H1 (cell line): ENCODE measurements at regions not wholly inside any gene's neighbourhood (a gene's known extent, or its start where the extent isn't known, plus 50 kb on each side); places are given as distances from the start of the nearest gene placed in this dataset.

Experiments used
- CTCF ChIA-PET: fragments of 300-600 bp; sonication (Branson Sonifier 250); formaldehyde crosslinking; loops from one replicate; lab custom pipeline; 2021; ENCODE audit not compliant: partially characterized antibody; lab: Charles Lee
- POLR2A ChIA-PET: fragments of 300-600 bp; sonication (Branson Sonifier 250); formaldehyde crosslinking; loops from one replicate; lab custom pipeline; 2021; ENCODE audit warnings: inconsistent platforms; ENCODE audit not compliant: partially characterized antibody; lab: Charles Lee
- DNase-seq, 2 experiments: peaks; one replicate each; pipeline versions ENCODE4 v3.0.0 to v3.0.0-alpha.2; 2010 to 2022; ENCODE audit warnings: low spot score in 2 of 2, low read depth in 1 of 2, mixed read lengths in 1 of 2
- FAIRE-seq: peaks from 2 replicates; lab custom pipeline; 2011; peaks lifted over from hg19 to GRCh38; lab: Jason Lieb, UNC
- H2AFZ ChIP-seq: 2 replicates; pipeline ENCODE4 v1.8.1; 2012; ENCODE audit warnings: low read length, inconsistent platforms
- H2AK5ac ChIP-seq: 2 replicates; pipeline ENCODE4 v1.6.1; 2013; ENCODE audit warnings: low read depth, low read length
- H2BK120ac ChIP-seq: replicated peaks from 2 replicates; pipeline ENCODE3; 2013; ENCODE audit warnings: low read depth, low read length, inconsistent platforms
- H2BK12ac ChIP-seq: 2 replicates; pipeline ENCODE4 v1.6.1; 2013; ENCODE audit warnings: low read depth, low read length
- H2BK15ac ChIP-seq: 2 replicates; pipeline ENCODE4 v1.6.1; 2013; ENCODE audit warnings: low read length
- H2BK20ac ChIP-seq: 2 replicates; pipeline ENCODE4 v1.6.1; 2013; ENCODE audit warnings: low read length
- H2BK5ac ChIP-seq: 2 replicates; pipeline ENCODE4 v1.6.1; 2013; ENCODE audit warnings: low read depth, low read length
- H3K14ac ChIP-seq: 2 replicates; pipeline ENCODE4 v1.6.1; 2013; ENCODE audit warnings: inconsistent platforms; ENCODE audit not compliant: insufficient read length
- H3K18ac ChIP-seq: 2 replicates; pipeline ENCODE4 v1.6.1; 2013; ENCODE audit warnings: low read length; ENCODE audit errors: extremely low read depth
- H3K23ac ChIP-seq: 2 replicates; pipeline ENCODE4 v1.6.1; 2013; ENCODE audit warnings: inconsistent platforms; ENCODE audit not compliant: insufficient read length
- H3K23me2 ChIP-seq: 2 replicates; pipeline ENCODE4 v1.6.1; 2013; ENCODE audit warnings: low read depth, low read length
- H3K27ac ChIP-seq: 2 replicates; pipeline ENCODE4 v1.6.1; 2011; ENCODE audit warnings: low read depth, low read length, inconsistent platforms
- H3K27me3 ChIP-seq, 4 experiments: replicated peaks in 1 of 4; 1 replicate in 1 of 4; 2 replicates in 3 of 4; pipeline versions ENCODE4 v1.6.1 to v1.8.1; 2011 to 2013; ENCODE audit warnings: low read length in 3 of 4, mild to moderate bottlenecking in 3 of 4, inconsistent platforms in 2 of 4, mixed read lengths in 2 of 4, moderate library complexity in 1 of 4; ENCODE audit not compliant: control insufficient read depth in 3 of 4, insufficient read depth in 3 of 4; ENCODE audit errors: extremely low read depth in 1 of 4
- H3K36me3 ChIP-seq, 4 experiments: 2 replicates each; pipeline versions ENCODE4 v1.6.1 to v1.8.1; 2011 to 2013; ENCODE audit warnings: mild to moderate bottlenecking in 4 of 4, low read length in 3 of 4, moderate library complexity in 2 of 4, control low read depth in 1 of 4, inconsistent platforms in 1 of 4; ENCODE audit not compliant: insufficient read depth in 4 of 4, control insufficient read depth in 2 of 4
- H3K4ac ChIP-seq: replicated peaks from 2 replicates; pipeline ENCODE3; 2013; ENCODE audit warnings: low read length, low read depth, mixed read lengths, inconsistent platforms; ENCODE audit not compliant: insufficient read length
- H3K4me1 ChIP-seq, 4 experiments: replicated peaks in 1 of 4; 1 replicate in 1 of 4; 2 replicates in 3 of 4; pipeline versions ENCODE4 v1.6.1 to v1.8.1; 2011 to 2013; ENCODE audit warnings: low read length in 3 of 4, inconsistent platforms in 2 of 4, mixed read lengths in 1 of 4; ENCODE audit not compliant: insufficient read depth in 4 of 4, control insufficient read depth in 3 of 4
- H3K4me2 ChIP-seq, 2 experiments: 2 replicates each; pipeline versions ENCODE4 v1.6.1 to v1.8.1; 2011 to 2013; ENCODE audit warnings: low read depth in 2 of 2, low read length in 2 of 2, control low read depth in 1 of 2, inconsistent platforms in 1 of 2, mild to moderate bottlenecking in 1 of 2; ENCODE audit not compliant: insufficient read depth in 1 of 2
- H3K4me3 ChIP-seq, 4 experiments: fragments of 200-600, 300-600 bp in 1 of 4; sonication (generic), shearing (Covaris generic), sonication (Bioruptor Twin) in 1 of 4; 2 replicates each; pipeline versions ENCODE4 v1.5.1 to v1.8.1; 2011 to 2016; ENCODE audit warnings: low read length in 4 of 4, low read depth in 3 of 4, control low read depth in 2 of 4, inconsistent platforms in 2 of 4, mild to moderate bottlenecking in 2 of 4, mixed read lengths in 1 of 4, moderate library complexity in 1 of 4; ENCODE audit not compliant: insufficient read depth in 2 of 4; ENCODE audit errors: extremely low read depth in 1 of 4
- H3K56ac ChIP-seq: replicated peaks from 2 replicates; pipeline ENCODE3; 2013; ENCODE audit warnings: low read depth, mild to moderate bottlenecking, mixed read lengths, low read length, inconsistent platforms; ENCODE audit not compliant: insufficient read length
- H3K79me1 ChIP-seq: 2 replicates; pipeline ENCODE4 v1.6.1; 2013; ENCODE audit warnings: low read depth, low read length, control low read depth
- H3K79me2 ChIP-seq, 2 experiments: 2 replicates each; pipeline versions ENCODE4 v1.6.1 to v1.8.1; 2012 to 2013; ENCODE audit warnings: low read length in 2 of 2, mild to moderate bottlenecking in 2 of 2, inconsistent platforms in 1 of 2; ENCODE audit not compliant: insufficient read depth in 2 of 2, control insufficient read depth in 1 of 2
- H3K9ac ChIP-seq, 4 experiments: replicated peaks in 1 of 4; 1 replicate in 1 of 4; 2 replicates in 3 of 4; pipeline versions ENCODE4 v1.6.1 to v1.8.1; 2011 to 2013; ENCODE audit warnings: low read depth in 3 of 4, low read length in 3 of 4, control low read depth in 2 of 4, mild to moderate bottlenecking in 2 of 4, moderate library complexity in 2 of 4, inconsistent platforms in 1 of 4; ENCODE audit errors: extremely low read depth in 1 of 4
- H3K9me3 ChIP-seq, 2 experiments: 2 replicates each; pipeline versions ENCODE4 v1.6.1 to v1.8.1; 2012 to 2013; ENCODE audit warnings: mild to moderate bottlenecking in 2 of 2, moderate library complexity in 2 of 2, control low read depth in 1 of 2, inconsistent platforms in 1 of 2, low read depth in 1 of 2, low read length in 1 of 2, mixed read lengths in 1 of 2; ENCODE audit not compliant: insufficient read depth in 2 of 2
- H4K20me1 ChIP-seq, 2 experiments: replicated peaks in 1 of 2; 2 replicates each; pipeline versions ENCODE3 to v1.8.1; 2011 to 2013; ENCODE audit warnings: inconsistent platforms in 2 of 2, low read length in 2 of 2, mild to moderate bottlenecking in 1 of 2; ENCODE audit not compliant: insufficient read depth in 2 of 2, control insufficient read depth in 1 of 2
- H4K5ac ChIP-seq: 2 replicates; pipeline ENCODE4 v1.6.1; 2013; ENCODE audit warnings: low read length, low read depth, mixed read lengths, inconsistent platforms; ENCODE audit not compliant: insufficient read length
- H4K8ac ChIP-seq: 2 replicates; pipeline ENCODE4 v1.8.0; 2013; ENCODE audit warnings: mild to moderate bottlenecking, moderate library complexity, low read length, inconsistent platforms; ENCODE audit not compliant: insufficient read depth; ENCODE audit errors: extremely low read depth
- H4K91ac ChIP-seq: replicated peaks from 2 replicates; pipeline ENCODE3; 2013; ENCODE audit warnings: low read length, mixed read lengths, inconsistent platforms; ENCODE audit not compliant: insufficient read length
- CTBP2 ChIP-seq: IDR thresholded peaks from 2 replicates; pipeline ENCODE4 v1.7.0; 2011; ENCODE audit warnings: borderline replicate concordance, mild to moderate bottlenecking, moderate library complexity, mixed read lengths, low read length; ENCODE audit not compliant: insufficient read depth, insufficient read length
- EGR1 ChIP-seq: IDR thresholded peaks from 2 replicates; pipeline ENCODE4 v1.6.1; 2011; ENCODE audit warnings: low read depth, low read length, borderline replicate concordance
- EP300 ChIP-seq, 2 experiments: IDR thresholded peaks; 1 replicate in 1 of 2; 2 replicates in 1 of 2; pipeline ENCODE4 v1.6.1; 2011 to 2012; ENCODE audit warnings: low read depth in 2 of 2, low read length in 2 of 2, mild to moderate bottlenecking in 2 of 2, borderline replicate concordance in 1 of 2, inconsistent platforms in 1 of 2, moderate library complexity in 1 of 2
- SP4 ChIP-seq: IDR thresholded peaks from 2 replicates; pipeline ENCODE4 v1.6.1; 2012; ENCODE audit warnings: low read length, inconsistent platforms
- TAF7 ChIP-seq: optimal IDR thresholded peaks from 2 replicates; pipeline ENCODE3; 2011; ENCODE audit warnings: low read depth, mild to moderate bottlenecking, inconsistent platforms, low read length, moderate library complexity, borderline replicate concordance
- TEAD4 ChIP-seq: IDR thresholded peaks from 2 replicates; pipeline ENCODE4 v1.6.1; 2012; ENCODE audit warnings: low read depth, low read length, inconsistent platforms, mixed read lengths
- WGBS, 2 experiments: shearing (Covaris generic) in 1 of 2; methylation state at CpG; one replicate each; pipeline versions ENCODE4 v1.1.6 to v1.1.7; 2013 to 2015; ENCODE audit warnings: low lambda C conversion rate in 2 of 2, mixed read lengths in 2 of 2, inconsistent platforms in 1 of 2, low coverage in 1 of 2, missing lambda C conversion rate in 1 of 2; ENCODE audit not compliant: insufficient replicate concordance in 2 of 2, insufficient coverage in 1 of 2, insufficient read length in 1 of 2; ENCODE audit errors: extremely low coverage in 1 of 2, missing lambda C conversion rate in 1 of 2; 5-methylcytosine and 5-hydroxymethylcytosine counted together

GRCh38 chr6:43887906-43888683, 118.1 kb downstream of the VEGFA start:
- Histone ChIP-seq H2BK15ac (no peak overlapping the region), H3K27ac (no peak overlapping the region), H3K79me2 (no peaks in the 10 kb centered on the region), H4K8ac (no peak overlapping the region)
- no peak for FAIRE-seq
- TF ChIP-seq TEAD4 (no peak), EGR1 (no peak), SP4 (no peak), EP300 (IDR thresholded peaks at IDR 0.05; ENCODE audit: borderline replicate concordance in 1 of 2, low read depth in 2 of 2, low read length in 2 of 2) (no peak), CTBP2 (no peak), TAF7 (no peak)
- TF ChIP-seq, all 59 proteins: peak for 0
- Histone ChIP-seq H2AK5ac (no peak overlapping the region), H2BK12ac (0 out of 2 replicates have a peak overlapping the region, but pooled peaks have one; percentile 84), H3K23me2 (peaks cover 3% of the 10 kb centered on the region; the same call in 1 of the 2 replicates), H3K4me3 (no peak overlapping the region), H3K9me3 (no peaks in the 10 kb centered on the region), H3K14ac (no peak overlapping the region), H2BK20ac (no peak overlapping the region), H3K79me1 (no peaks in the 10 kb centered on the region), H3K18ac (no peak overlapping the region; the same call in 1 of the 2 replicates), H3K9ac (no peak overlapping the region), H3K36me3 (no peaks in the 10 kb centered on the region), H2AFZ (no peak overlapping the region), H3K4me2 (no peak overlapping the region), H4K5ac (no peak overlapping the region), H2BK5ac (no peak overlapping the region), H3K27me3 (peaks cover 0 to 11% (median 4%) of the 10 kb centered on the region in 4 experiments; a peak in 5 of 7 replicates), H2BK120ac (no peak overlapping the region), H3K4me1 (peaks cover 2 to 14% (median 7%) of the 10 kb centered on the region in 4 experiments), H3K56ac (no peak overlapping the region), H3K4ac (no peak overlapping the region), H4K91ac (no peak overlapping the region), H3K23ac (no peak overlapping the region), H4K20me1 (no peaks in the 10 kb centered on the region)
- CTCF ChIA-PET: interaction anchor here (1.0 to 5.5 kb wide), 6 partner anchors 14 to 164 kb away, joined by 3 to 23 read pairs (median 4); partner anchors contain the start of gene VEGFA
- DNase-seq: no peak
- POLR2A ChIA-PET: interaction anchor here (1.2 kb wide), 1 partner anchor 38 kb away, joined by 4 read pairs; no protein-coding TSS in a partner anchor
- WGBS, 2 experiments: 90% methylated on average over 17 of the region's 17 CpGs; no CpG with 5 or more reads in 1 of the 2 experiments
